ENCODE measurements at regions not wholly inside any gene's neighbourhood (a gene's known extent, or its start where the extent isn't known, plus 50 kb on each side); places are given as distances from the start of the nearest gene placed in this dataset.

GRCh38 chr10:47187592-47187991 is 112.4 kb upstream of the GDF10 start:
- DNase-seq (ENCODE audit: low spot score in 2 of 2): no peak
- H3K4me3 ChIP-seq: no peak overlapping the region
- H3K36me3 ChIP-seq: no peaks in the 10 kb centered on the region
- no peaks in the 10 kb centered on the region for H3K9me3 ChIP-seq
- peaks cover 0 to 10% (median 0%) of the 10 kb centered on the region in 4 donors for H3K4me1 ChIP-seq
- no peaks in the 10 kb centered on the region for H3K27me3 ChIP-seq
- no peak for TF ChIP-seq EP300 (IDR thresholded peaks at IDR 0.05)
- no peak for TF ChIP-seq CTCF (IDR thresholded peaks at IDR 0.05)
- no peak for TF ChIP-seq POLR2A (IDR thresholded peaks at IDR 0.05)
- H3K27ac ChIP-seq: no peak overlapping the region
- WGBS, 2 donors: 91 to 98% methylated on average over 6 to 7 of the region's 7 CpGs

GRCh38 chr10:47188156-47188555 is 111.8 kb upstream of the GDF10 start:
- Histone ChIP-seq H3K27ac (no peak overlapping the region), H3K9me3 (no peaks in the 10 kb centered on the region), H3K36me3 (no peaks in the 10 kb centered on the region), H3K4me3 (no peak overlapping the region), H3K27me3 (no peaks in the 10 kb centered on the region), H3K4me1 (peaks cover 0 to 4% (median 0%) of the 10 kb centered on the region in 4 donors)
- TF ChIP-seq POLR2A (IDR thresholded peaks at IDR 0.05) (no peak), CTCF (IDR thresholded peaks at IDR 0.05) (no peak), EP300 (IDR thresholded peaks at IDR 0.05) (no peak)
- 75 to 88% methylated on average over 3 of the region's 3 CpGs for WGBS, 2 donors
- DNase-seq (ENCODE audit: low spot score in 2 of 2): no peak

GRCh38 chr10:47189802-47190201 is 110.2 kb upstream of the GDF10 start:
- no peaks in the 10 kb centered on the region for H3K27me3 ChIP-seq
- no peaks in the 10 kb centered on the region for H3K9me3 ChIP-seq
- TF ChIP-seq EP300 (IDR thresholded peaks at IDR 0.05): no peak
- no peak for TF ChIP-seq CTCF (IDR thresholded peaks at IDR 0.05)
- no peak for TF ChIP-seq POLR2A (IDR thresholded peaks at IDR 0.05)
- no peaks in the 10 kb centered on the region for H3K4me1 ChIP-seq
- no peak overlapping the region for H3K4me3 ChIP-seq
- no peak overlapping the region for H3K27ac ChIP-seq
- DNase-seq (ENCODE audit: low spot score in 2 of 2): no peak
- WGBS, 2 donors: 79% methylated on average over 6 of the region's 6 CpGs
- no peaks in the 10 kb centered on the region for H3K36me3 ChIP-seq

GRCh38 chr10:47190301-47190700 is 109.7 kb upstream of the GDF10 start:
- H3K9me3 ChIP-seq: no peaks in the 10 kb centered on the region
- whole genome bisulfite sequencing, 2 donors: 81 to 82% methylated on average over 5 of the region's 5 CpGs
- no peaks in the 10 kb centered on the region for H3K4me1 ChIP-seq
- no peak for DNase-seq (ENCODE audit: low spot score in 2 of 2)
- no peaks in the 10 kb centered on the region for H3K36me3 ChIP-seq
- H3K27ac ChIP-seq: no peak overlapping the region
- no peak overlapping the region for H3K4me3 ChIP-seq
- no peak for TF ChIP-seq POLR2A (IDR thresholded peaks at IDR 0.05)
- no peaks in the 10 kb centered on the region for H3K27me3 ChIP-seq

- Histone ChIP-seq H3K27ac (no peak overlapping the region), H3K27me3 (no peaks in the 10 kb centered on the region), H3K9me3 (no peaks in the 10 kb centered on the region), H3K4me3 (no peak overlapping the region), H3K4me1 (no peaks in the 10 kb centered on the region), H3K36me3 (no peaks in the 10 kb centered on the region)
- no peak for DNase-seq (ENCODE audit: low spot score in 2 of 2)
- 84 to 91% methylated on average over 5 of the region's 5 CpGs for WGBS, 2 donors
- TF ChIP-seq EP300 (IDR thresholded peaks at IDR 0.05): no peak
- no peak for TF ChIP-seq POLR2A (IDR thresholded peaks at IDR 0.05)
- TF ChIP-seq CTCF (IDR thresholded peaks at IDR 0.05): no peak
Measured at GRCh38 chr10:47190802-47191450, 109.1 kb upstream of the GDF10 start.

GRCh38 chr10:47192273-47192672 is 107.7 kb upstream of the GDF10 start:
- Histone ChIP-seq H3K4me1 (no peaks in the 10 kb centered on the region), H3K9me3 (no peaks in the 10 kb centered on the region), H3K36me3 (no peaks in the 10 kb centered on the region), H3K4me3 (no peak overlapping the region), H3K27ac (no peak overlapping the region), H3K27me3 (no peaks in the 10 kb centered on the region)
- WGBS, 2 donors: 53 to 65% methylated on average over 2 of the region's 2 CpGs
- DNase-seq (ENCODE audit: low spot score in 2 of 2): no peak
- no peak for TF ChIP-seq POLR2A (IDR thresholded peaks at IDR 0.05)
- no peak for TF ChIP-seq CTCF (IDR thresholded peaks at IDR 0.05)
- no peak for TF ChIP-seq EP300 (IDR thresholded peaks at IDR 0.05)
